ENCODE measurements at regions not wholly inside any gene's neighbourhood (a gene's known extent, or its start where the extent isn't known, plus 50 kb on each side); places are given as distances from the start of the nearest gene placed in this dataset.

GRCh38 chr12:91562476-91562875 lies 379.9 kb upstream of the DCN start:
- TF ChIP-seq GATA2 (IDR thresholded peaks at IDR 0.05; ENCODE audit: low read depth, low read length) (no peak), GATA3 (IDR thresholded peaks at IDR 0.05; ENCODE audit: low read depth, low read length) (no peak)
